Loucy (cell line): ENCODE measurements at regions not wholly inside any gene's neighbourhood (a gene's known extent, or its start where the extent isn't known, plus 50 kb on each side); places are given as distances from the start of the nearest gene placed in this dataset.

Experiments
- H2AFZ ChIP-seq: fragments of 200-600 bp; sonication (generic); 2 replicates; pipeline ENCODE4 v1.6.0; 2016; ENCODE audit warnings: antibody characterized with exemption, mild to moderate bottlenecking, low read length, moderate library complexity
- H3F3A ChIP-seq: fragments of 200-600 bp; 2 replicates; pipeline ENCODE4 v1.6.0; 2016; ENCODE audit warnings: antibody characterized with exemption, low read depth, mild to moderate bottlenecking
- H3K27me3 ChIP-seq: fragments of 200-600 bp; sonication (generic); 2 replicates; pipeline ENCODE4 v1.6.1; 2014; ENCODE audit warnings: low read length, mild to moderate bottlenecking; ENCODE audit not compliant: insufficient read depth, poor library complexity, severe bottlenecking
- H3K36me3 ChIP-seq: fragments of 200-600 bp; sonication (generic); 2 replicates; pipeline ENCODE4 v1.6.1; 2016; ENCODE audit warnings: low read length; ENCODE audit not compliant: insufficient read depth
- H3K4me1 ChIP-seq: fragments of 200-600 bp; sonication (generic); 2 replicates; pipeline ENCODE4 v1.5.1; 2014; ENCODE audit warnings: low read length, mild to moderate bottlenecking; ENCODE audit not compliant: insufficient read depth, poor library complexity, severe bottlenecking
- H3K4me2 ChIP-seq: fragments of 200-600 bp; sonication (generic); 2 replicates; pipeline ENCODE4 v1.6.0; 2014; ENCODE audit warnings: antibody characterized with exemption, low read length, low read depth, mild to moderate bottlenecking; ENCODE audit not compliant: poor library complexity, severe bottlenecking
- H3K4me3 ChIP-seq: fragments of 200-600 bp; sonication (generic); 2 replicates; pipeline ENCODE4 v1.5.1; 2014; ENCODE audit warnings: low read length, mild to moderate bottlenecking, mixed read lengths; ENCODE audit not compliant: poor library complexity, severe bottlenecking
- H3K79me2 ChIP-seq: fragments of 200-600 bp; sonication (generic); 2 replicates; pipeline ENCODE4 v1.6.1; 2014; ENCODE audit warnings: low read length; ENCODE audit not compliant: insufficient read depth
- H3K9ac ChIP-seq: fragments of 200-600 bp; sonication (generic); 2 replicates; pipeline ENCODE4 v1.6.0; 2014; ENCODE audit warnings: mild to moderate bottlenecking, low read depth, low read length, moderate library complexity; ENCODE audit not compliant: poor library complexity, severe bottlenecking
- H3K9me2 ChIP-seq: fragments of 200-600 bp; sonication (generic); replicated peaks from 2 replicates; pipeline ENCODE4 v1.6.1; 2016; ENCODE audit warnings: low read depth, low read length, mixed read lengths
- H3K9me3 ChIP-seq: fragments of 200-600 bp; sonication (generic); 2 replicates; pipeline ENCODE4 v1.6.1; 2014; ENCODE audit warnings: mild to moderate bottlenecking, antibody characterized with exemption, low read length, low read depth; ENCODE audit not compliant: insufficient read depth
- H4K20me1 ChIP-seq: fragments of 200-600 bp; sonication (generic); 2 replicates; pipeline ENCODE4 v1.6.0; 2014; ENCODE audit warnings: antibody characterized with exemption, low read length, mild to moderate bottlenecking; ENCODE audit not compliant: insufficient read depth, poor library complexity, severe bottlenecking
- CTCF ChIP-seq: fragments of 200-600 bp; sonication (generic); conservative IDR thresholded peaks from 2 replicates; pipeline ENCODE4 v1.5.1; 2014; ENCODE audit warnings: mild to moderate bottlenecking, antibody characterized with exemption, low read length
- EZH2phosphoT487 ChIP-seq: fragments of 200-600 bp; IDR thresholded peaks from 2 replicates; pipeline ENCODE4 v1.6.1; 2018; ENCODE audit warnings: antibody characterized with exemption, mild to moderate bottlenecking, moderate library complexity, borderline replicate concordance

DNA sequence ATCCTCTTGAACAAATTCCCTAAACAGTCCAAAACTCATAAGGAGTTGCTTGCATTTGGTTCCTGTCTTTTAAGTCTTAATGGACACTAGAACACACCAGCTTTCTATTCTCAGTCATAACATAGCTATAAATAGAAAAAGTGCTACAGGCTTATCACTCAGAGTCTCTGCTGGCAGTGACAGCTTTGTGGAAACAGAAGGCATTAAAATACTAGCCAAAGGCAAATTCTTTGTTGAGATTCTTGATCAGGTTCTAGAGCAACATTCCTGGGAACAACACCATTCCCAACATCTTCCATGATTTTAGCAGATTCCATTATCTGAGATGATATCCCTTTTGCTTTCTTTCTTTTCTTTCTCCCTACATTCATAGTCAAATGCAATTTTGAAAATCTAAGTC, 207.7 kb upstream of the PLEKHG7 start:
- H3K4me3 ChIP-seq = no peak overlapping the region
- TF ChIP-seq CTCF (no peak), EZH2phosphoT487 (no peak)
- no peaks in the 10 kb centered on the region for H3K79me2 ChIP-seq
- no peaks in the 10 kb centered on the region for H3K9me3 ChIP-seq
- H3K27me3 ChIP-seq = no peaks in the 10 kb centered on the region
- H3K4me1 ChIP-seq = peaks cover 4% of the 10 kb centered on the region
- H3K9me2 ChIP-seq = no peaks in the 10 kb centered on the region
- H3K9ac ChIP-seq = no peak overlapping the region
- H3F3A ChIP-seq = no peaks in the 10 kb centered on the region
- no peak overlapping the region for H2AFZ ChIP-seq
- H3K4me2 ChIP-seq = no peak overlapping the region
- no peaks in the 10 kb centered on the region for H4K20me1 ChIP-seq
- H3K36me3 ChIP-seq = no peaks in the 10 kb centered on the region

DNA sequence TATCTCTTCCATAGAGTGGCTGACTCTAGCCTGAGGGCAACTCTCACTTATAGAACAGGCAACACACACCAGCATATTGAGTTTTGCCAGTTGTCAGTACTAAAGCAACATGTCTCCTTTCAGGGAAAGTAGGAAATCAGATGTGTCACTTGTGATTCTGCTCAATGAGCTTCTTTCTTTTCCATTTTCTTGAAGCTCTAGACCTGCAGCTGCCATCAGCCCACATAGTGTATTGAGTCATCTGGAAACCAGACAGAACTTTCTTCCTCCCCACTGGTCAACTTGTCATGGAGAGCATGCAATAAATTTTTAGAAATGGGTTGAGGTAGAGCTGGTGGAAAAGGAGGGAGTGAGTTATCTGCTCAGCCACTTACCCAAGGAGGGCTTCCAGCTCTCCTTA, 209.0 kb upstream of the PLEKHG7 start:
- no peak overlapping the region for H3K4me2 ChIP-seq
- H3K9me2 ChIP-seq = no peaks in the 10 kb centered on the region
- no peaks in the 10 kb centered on the region for H3K9me3 ChIP-seq

GRCh38 chr12:92492995-92493394, 209.8 kb upstream of the PLEKHG7 start:
- H3K4me2 ChIP-seq = no peak overlapping the region
- no peaks in the 10 kb centered on the region for H3K36me3 ChIP-seq
- H3K79me2 ChIP-seq = no peaks in the 10 kb centered on the region
- H4K20me1 ChIP-seq = no peaks in the 10 kb centered on the region
- H3F3A ChIP-seq = no peaks in the 10 kb centered on the region
- H3K9ac ChIP-seq = no peak overlapping the region
- H3K9me3 ChIP-seq = no peaks in the 10 kb centered on the region
- H3K4me1 ChIP-seq = no peaks in the 10 kb centered on the region
- H3K27me3 ChIP-seq = no peaks in the 10 kb centered on the region
- H2AFZ ChIP-seq = no peak overlapping the region
- no peaks in the 10 kb centered on the region for H3K9me2 ChIP-seq
- H3K4me3 ChIP-seq = no peak overlapping the region
- no peak for TF ChIP-seq EZH2phosphoT487
- no peak for TF ChIP-seq CTCF

More for the DNA sequence above, 209.0 kb upstream of the PLEKHG7 start:
- no peak overlapping the region for H2AFZ ChIP-seq
- no peak overlapping the region for H3K4me3 ChIP-seq
- H3K79me2 ChIP-seq = no peaks in the 10 kb centered on the region
- H3F3A ChIP-seq = no peaks in the 10 kb centered on the region
- no peaks in the 10 kb centered on the region for H3K27me3 ChIP-seq
- H3K36me3 ChIP-seq = no peaks in the 10 kb centered on the region
- peaks cover 3% of the 10 kb centered on the region for H3K4me1 ChIP-seq
- no peak overlapping the region for H3K9ac ChIP-seq
- TF ChIP-seq CTCF (no peak), EZH2phosphoT487 (no peak)
- no peaks in the 10 kb centered on the region for H4K20me1 ChIP-seq
